K562 (cell line): ENCODE measurements at regions not wholly inside any gene's neighbourhood (a gene's known extent, or its start where the extent isn't known, plus 50 kb on each side); places are given as distances from the start of the nearest gene placed in this dataset.

Experiments
- BRF1 ChIP-seq: IDR thresholded peaks from 3 replicates; pipeline ENCODE4 v1.6.1; 2011; ENCODE audit warnings: borderline replicate concordance, mild to moderate bottlenecking; ENCODE audit not compliant: insufficient read length; ENCODE audit errors: extremely low read depth
- EZH2 ChIP-seq: IDR thresholded peaks from 2 replicates; pipeline ENCODE4 v1.6.1; 2012; ENCODE audit warnings: low read depth, mild to moderate bottlenecking, inconsistent platforms, low read length, borderline replicate concordance
- NRF1 ChIP-seq, 2 experiments: fragments of 450-650 bp; IDR thresholded peaks in 1 of 2; conservative IDR thresholded peaks in 1 of 2; 2 replicates each; pipeline ENCODE4 v1.6.1; 2014; ENCODE audit warnings: mild to moderate bottlenecking in 2 of 2
- POLR2AphosphoS5 ChIP-seq: IDR thresholded peaks from 2 replicates; pipeline ENCODE4 v1.6.1; 2011; ENCODE audit warnings: mild to moderate bottlenecking, low read depth, low read length, moderate library complexity; ENCODE audit not compliant: control insufficient read depth, insufficient read depth
- RCOR1 ChIP-seq, 2 experiments: IDR thresholded peaks; 2 replicates each; pipeline ENCODE4 v1.6.1; 2012; ENCODE audit warnings: low read depth in 2 of 2, low read length in 2 of 2, borderline replicate concordance in 1 of 2, improper control_type of control experiment in 1 of 2
- SMARCA4 ChIP-seq: fragments of 450-650 bp; IDR thresholded peaks from 2 replicates; pipeline ENCODE4 v1.6.1; 2016
- TF ChIP-seq, protein P1 (sequence below), 2 experiments: fragments of 450-650 bp; formaldehyde crosslinking in 1 of 2; IDR thresholded peaks; 2 replicates each; pipeline versions ENCODE4 v1.4.0 to v1.6.1; 2014 to 2020; ENCODE audit warnings: mild to moderate bottlenecking in 2 of 2, borderline replicate concordance in 1 of 2, low read depth in 1 of 2

- TF ChIP-seq SMARCA4 = no peak
- TF ChIP-seq, protein P1, sequence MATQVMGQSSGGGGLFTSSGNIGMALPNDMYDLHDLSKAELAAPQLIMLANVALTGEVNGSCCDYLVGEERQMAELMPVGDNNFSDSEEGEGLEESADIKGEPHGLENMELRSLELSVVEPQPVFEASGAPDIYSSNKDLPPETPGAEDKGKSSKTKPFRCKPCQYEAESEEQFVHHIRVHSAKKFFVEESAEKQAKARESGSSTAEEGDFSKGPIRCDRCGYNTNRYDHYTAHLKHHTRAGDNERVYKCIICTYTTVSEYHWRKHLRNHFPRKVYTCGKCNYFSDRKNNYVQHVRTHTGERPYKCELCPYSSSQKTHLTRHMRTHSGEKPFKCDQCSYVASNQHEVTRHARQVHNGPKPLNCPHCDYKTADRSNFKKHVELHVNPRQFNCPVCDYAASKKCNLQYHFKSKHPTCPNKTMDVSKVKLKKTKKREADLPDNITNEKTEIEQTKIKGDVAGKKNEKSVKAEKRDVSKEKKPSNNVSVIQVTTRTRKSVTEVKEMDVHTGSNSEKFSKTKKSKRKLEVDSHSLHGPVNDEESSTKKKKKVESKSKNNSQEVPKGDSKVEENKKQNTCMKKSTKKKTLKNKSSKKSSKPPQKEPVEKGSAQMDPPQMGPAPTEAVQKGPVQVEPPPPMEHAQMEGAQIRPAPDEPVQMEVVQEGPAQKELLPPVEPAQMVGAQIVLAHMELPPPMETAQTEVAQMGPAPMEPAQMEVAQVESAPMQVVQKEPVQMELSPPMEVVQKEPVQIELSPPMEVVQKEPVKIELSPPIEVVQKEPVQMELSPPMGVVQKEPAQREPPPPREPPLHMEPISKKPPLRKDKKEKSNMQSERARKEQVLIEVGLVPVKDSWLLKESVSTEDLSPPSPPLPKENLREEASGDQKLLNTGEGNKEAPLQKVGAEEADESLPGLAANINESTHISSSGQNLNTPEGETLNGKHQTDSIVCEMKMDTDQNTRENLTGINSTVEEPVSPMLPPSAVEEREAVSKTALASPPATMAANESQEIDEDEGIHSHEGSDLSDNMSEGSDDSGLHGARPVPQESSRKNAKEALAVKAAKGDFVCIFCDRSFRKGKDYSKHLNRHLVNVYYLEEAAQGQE (IDR thresholded peaks at IDR 0.05; ENCODE audit: borderline replicate concordance) = no peak
- TF ChIP-seq, protein P1 (CRISPR knock-in tag; IDR thresholded peaks at IDR 0.05; ENCODE audit: low read depth) = no peak
- TF ChIP-seq RCOR1 (IDR thresholded peaks at IDR 0.05; ENCODE audit: borderline replicate concordance in 1 of 2, low read depth in 2 of 2, low read length in 2 of 2) = no peak
- no peak for TF ChIP-seq BRF1
- no peak for TF ChIP-seq EZH2
- TF ChIP-seq POLR2AphosphoS5 = no peak
- no peak for TF ChIP-seq NRF1 (conservative IDR thresholded peaks at IDR 0.05 in 1 of 2, IDR thresholded peaks at IDR 0.05 in 1 of 2)
These were observed 507.1 kb upstream of the TNP1 start for GRCh38 chr2:217366966-217367365.
